GM18520 (cell line): ENCODE measurements at regions not wholly inside any gene's neighbourhood (a gene's known extent, or its start where the extent isn't known, plus 50 kb on each side); places are given as distances from the start of the nearest gene placed in this dataset.
"Not testable (repeated sequence)": the region's sequence is repeated elsewhere in the genome, so short reads cannot be mapped to it uniquely, and the experiment has no call there.

Experiments used
- ATAC-seq: cut with Tn5 transposase; IDR thresholded peaks from one replicate; pipeline ENCODE4 v1.9.1; 2021; ENCODE audit not compliant: unreplicated experiment

- no peak for ATAC-seq
These were observed 254.7 kb downstream of the PLOD2 start for GRCh38 chr3:145906301-145906700.

- ATAC-seq = no peak
These were observed 254.2 kb downstream of the PLOD2 start for GRCh38 chr3:145906755-145907154.

GRCh38 chr3:145911016-145911415 lies 250.0 kb downstream of the PLOD2 start:
- no peak for ATAC-seq

- ATAC-seq = no peak
These were observed 245.2 kb downstream of the PLOD2 start for GRCh38 chr3:145915787-145916186.

- not testable (repeated sequence) for ATAC-seq
These were observed 233.2 kb downstream of the PLOD2 start for GRCh38 chr3:145927736-145928135.

GRCh38 chr3:145936971-145937370 lies 224.0 kb downstream of the PLOD2 start:
- ATAC-seq = no peak

- ATAC-seq = no peak
These were observed 221.6 kb downstream of the PLOD2 start for GRCh38 chr3:145939431-145939830.

- ATAC-seq = no peak
These were observed 218.9 kb downstream of the PLOD2 start for GRCh38 chr3:145942052-145942451.

GRCh38 chr3:145943952-145944351 lies 217.0 kb downstream of the PLOD2 start:
- ATAC-seq = no peak

- no peak for ATAC-seq
These were observed 209.5 kb downstream of the PLOD2 start for GRCh38 chr3:145951441-145951840.

- no peak for ATAC-seq
These were observed 208.4 kb downstream of the PLOD2 start for GRCh38 chr3:145952536-145952935.

- no peak for ATAC-seq
These were observed 207.7 kb downstream of the PLOD2 start for GRCh38 chr3:145953316-145953715.

- ATAC-seq = no peak
These were observed 201.4 kb downstream of the PLOD2 start for GRCh38 chr3:145959457-145960088.

GRCh38 chr3:145963111-145963510 lies 197.9 kb downstream of the PLOD2 start:
- ATAC-seq = no peak

- no peak for ATAC-seq
These were observed 193.9 kb downstream of the PLOD2 start for GRCh38 chr3:145967043-145967442.

- ATAC-seq = no peak
These were observed 189.8 kb downstream of the PLOD2 start for GRCh38 chr3:145971186-145971585.

GRCh38 chr3:145972851-145973250 lies 188.1 kb downstream of the PLOD2 start:
- ATAC-seq = no peak

- ATAC-seq = no peak
These were observed 179.9 kb downstream of the PLOD2 start for GRCh38 chr3:145981056-145981455.

GRCh38 chr3:145983101-145983500 lies 177.9 kb downstream of the PLOD2 start:
- no peak for ATAC-seq
